ENCODE measurements at regions not wholly inside any gene's neighbourhood (a gene's known extent, or its start where the extent isn't known, plus 50 kb on each side); places are given as distances from the start of the nearest gene placed in this dataset.

DNA sequence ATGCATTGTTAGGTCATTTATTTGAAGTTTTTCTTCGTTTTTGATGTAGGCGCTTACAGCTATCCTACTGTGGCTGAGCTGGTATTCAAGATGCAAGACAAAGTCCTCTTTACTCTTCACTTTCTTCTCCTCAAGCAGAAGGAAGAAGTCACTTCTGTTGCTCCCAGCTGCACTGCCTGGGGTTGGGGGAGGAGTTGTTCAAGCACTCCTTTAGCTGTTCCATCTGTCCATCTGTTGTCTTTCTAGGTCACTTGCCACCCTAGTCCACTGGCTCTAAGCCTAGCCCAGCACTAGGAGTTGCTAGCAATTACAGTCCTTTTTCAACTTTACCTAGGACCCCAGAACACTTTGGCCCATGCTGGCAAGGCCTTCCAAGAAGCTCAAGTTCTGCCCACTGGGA lies 200.6 kb upstream of the RBMS1 start:
- TF ChIP-seq, protein P1, sequence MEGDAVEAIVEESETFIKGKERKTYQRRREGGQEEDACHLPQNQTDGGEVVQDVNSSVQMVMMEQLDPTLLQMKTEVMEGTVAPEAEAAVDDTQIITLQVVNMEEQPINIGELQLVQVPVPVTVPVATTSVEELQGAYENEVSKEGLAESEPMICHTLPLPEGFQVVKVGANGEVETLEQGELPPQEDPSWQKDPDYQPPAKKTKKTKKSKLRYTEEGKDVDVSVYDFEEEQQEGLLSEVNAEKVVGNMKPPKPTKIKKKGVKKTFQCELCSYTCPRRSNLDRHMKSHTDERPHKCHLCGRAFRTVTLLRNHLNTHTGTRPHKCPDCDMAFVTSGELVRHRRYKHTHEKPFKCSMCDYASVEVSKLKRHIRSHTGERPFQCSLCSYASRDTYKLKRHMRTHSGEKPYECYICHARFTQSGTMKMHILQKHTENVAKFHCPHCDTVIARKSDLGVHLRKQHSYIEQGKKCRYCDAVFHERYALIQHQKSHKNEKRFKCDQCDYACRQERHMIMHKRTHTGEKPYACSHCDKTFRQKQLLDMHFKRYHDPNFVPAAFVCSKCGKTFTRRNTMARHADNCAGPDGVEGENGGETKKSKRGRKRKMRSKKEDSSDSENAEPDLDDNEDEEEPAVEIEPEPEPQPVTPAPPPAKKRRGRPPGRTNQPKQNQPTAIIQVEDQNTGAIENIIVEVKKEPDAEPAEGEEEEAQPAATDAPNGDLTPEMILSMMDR (conservative IDR thresholded peaks at IDR 0.05; ENCODE audit: low read depth, low read length), result no peak
- no peak overlapping the region for H3K4me3 ChIP-seq (ENCODE audit: low read depth, low read length)
- DNase-seq (ENCODE audit: low read depth), result no peak

DNA sequence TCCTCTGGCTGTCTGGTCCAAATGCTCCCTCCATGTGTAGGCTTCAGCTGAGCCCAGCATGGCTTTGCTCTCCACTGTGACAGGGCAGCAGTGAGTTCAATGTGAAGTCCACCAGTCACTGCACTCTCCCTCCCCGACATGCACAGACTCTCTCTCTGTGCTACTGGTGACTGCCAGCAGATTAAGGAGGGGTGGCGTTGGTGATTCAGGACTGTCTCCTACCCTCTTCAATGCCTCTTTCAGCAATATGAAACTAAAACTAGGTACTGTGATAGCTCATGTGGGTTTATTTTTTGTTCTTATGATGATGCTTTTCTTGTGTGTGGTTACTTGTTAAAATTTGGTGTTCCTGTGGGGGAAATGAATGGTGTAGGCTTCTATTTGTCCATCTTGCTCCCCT lies 201.0 kb upstream of the RBMS1 start:
- DNase-seq (ENCODE audit: low read depth), result no peak
- no peak overlapping the region for H3K4me3 ChIP-seq (ENCODE audit: low read depth, low read length)

DNA sequence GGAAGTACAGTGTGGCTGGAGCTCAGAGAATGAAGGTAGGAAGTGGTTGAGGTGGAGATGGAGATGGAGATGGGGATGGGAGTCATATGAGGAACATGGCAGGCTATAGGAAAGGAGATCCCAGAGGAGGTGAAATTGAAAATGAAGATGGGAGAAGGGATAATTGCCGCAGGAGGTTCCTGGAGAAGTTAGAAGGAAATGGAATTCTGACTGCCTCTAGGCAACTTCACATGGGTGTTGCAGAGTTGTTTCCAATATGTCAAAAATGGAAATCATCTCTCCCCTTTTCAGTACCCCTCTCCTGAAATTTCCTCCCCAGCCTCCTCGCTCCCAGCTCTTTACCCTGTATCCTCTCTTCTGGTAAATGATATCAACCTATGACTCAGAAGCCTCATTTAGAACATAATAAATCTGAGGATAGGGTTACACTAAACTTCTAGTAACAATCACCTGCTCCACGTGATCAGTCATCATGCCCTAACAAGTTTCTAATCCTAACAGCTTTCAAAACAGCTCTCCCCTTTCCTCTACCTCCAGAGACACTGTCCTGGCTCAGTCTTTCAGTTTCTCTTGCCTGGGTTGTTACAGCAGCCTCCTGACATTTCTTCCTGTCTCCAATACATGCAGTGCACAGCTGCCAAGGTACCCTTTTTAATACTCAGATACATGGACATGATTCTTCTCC lies 201.9 kb upstream of the RBMS1 start:
- no peak overlapping the region for H3K4me3 ChIP-seq (ENCODE audit: low read depth, low read length)
- TF ChIP-seq, protein P1 (conservative IDR thresholded peaks at IDR 0.05; ENCODE audit: low read depth, low read length), result no peak
- peak; percentile 48 for DNase-seq (ENCODE audit: low read depth)

More for the DNA sequence above, 201.0 kb upstream of the RBMS1 start:
- TF ChIP-seq, protein P1 (conservative IDR thresholded peaks at IDR 0.05; ENCODE audit: low read depth, low read length), result no peak

DNA sequence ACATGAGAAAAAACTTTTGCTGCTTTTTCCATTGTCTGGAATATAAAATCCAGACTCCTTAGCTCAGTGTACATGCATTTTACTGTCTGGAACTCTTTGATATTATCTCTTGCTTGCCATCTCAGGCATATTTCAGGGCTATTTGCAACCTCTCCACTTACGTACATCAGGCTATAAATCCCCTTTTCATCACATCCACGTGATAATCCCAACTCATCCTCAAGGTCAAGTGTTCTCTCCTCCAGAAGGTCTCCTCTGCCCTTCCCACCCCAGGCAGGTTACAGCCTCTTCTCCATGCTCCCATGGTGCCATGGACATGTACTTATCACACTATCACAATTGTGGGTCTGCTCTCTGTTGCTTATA lies 202.5 kb upstream of the RBMS1 start:
- TF ChIP-seq, protein P1 (conservative IDR thresholded peaks at IDR 0.05; ENCODE audit: low read depth, low read length), result no peak
- DNase-seq (ENCODE audit: low read depth), result no peak
- H3K4me3 ChIP-seq (ENCODE audit: low read depth, low read length), result no peak overlapping the region

DNA sequence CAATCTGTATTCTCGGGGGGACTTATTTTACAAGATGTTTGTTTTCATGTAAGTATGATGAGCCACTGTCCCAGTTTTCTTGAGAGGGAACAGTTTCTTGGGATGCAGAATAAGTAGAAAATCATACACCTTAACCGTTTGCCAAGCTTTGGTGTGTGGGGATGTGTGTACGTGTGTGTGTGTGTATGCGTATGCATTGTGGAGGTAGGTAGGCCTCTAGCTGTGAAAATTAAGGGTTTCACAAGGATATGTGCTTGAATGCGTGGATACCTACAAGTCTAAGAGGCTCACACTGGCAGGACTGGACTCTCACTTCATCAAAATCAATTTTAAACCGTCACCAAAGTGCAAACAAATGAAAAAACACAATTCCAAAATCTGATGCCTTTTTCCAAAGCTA lies 204.2 kb upstream of the RBMS1 start:
- TF ChIP-seq, protein P1 (conservative IDR thresholded peaks at IDR 0.05; ENCODE audit: low read depth, low read length), result no peak

DNA sequence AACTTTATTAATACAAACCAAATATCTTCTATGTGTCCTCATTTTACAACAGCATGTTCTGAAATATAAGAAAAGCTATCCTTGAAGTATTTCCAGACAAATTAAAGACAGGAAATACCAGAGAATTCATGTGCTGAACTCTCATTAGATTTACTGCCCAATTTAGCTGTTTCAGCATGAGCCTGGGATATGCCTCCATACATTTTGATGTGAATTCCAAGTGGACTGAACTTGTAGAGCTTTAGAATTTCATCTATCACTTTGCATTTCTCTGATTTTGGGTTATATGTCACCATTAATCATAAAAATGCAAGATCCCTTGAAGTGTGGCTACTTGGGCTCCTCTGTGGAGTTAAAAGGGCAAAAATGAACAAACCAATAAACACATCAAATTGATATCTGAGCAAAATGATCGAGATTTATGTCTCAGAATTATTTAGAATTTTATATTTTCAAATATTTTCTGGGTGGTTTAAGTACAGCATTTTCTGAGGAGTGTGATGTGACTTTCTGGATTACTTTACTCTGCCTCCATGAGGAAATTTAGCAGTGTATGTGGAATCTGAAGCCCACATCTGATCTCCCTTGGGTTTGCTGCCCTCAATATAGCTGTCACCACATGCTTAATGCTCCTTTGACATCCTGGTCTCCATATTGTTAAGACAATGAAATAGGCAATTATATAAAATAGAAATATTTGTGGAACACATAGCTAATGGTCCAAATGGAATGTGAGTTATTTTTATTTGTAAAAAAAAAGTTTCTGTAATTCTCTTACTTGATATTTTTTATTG lies 206.6 kb upstream of the RBMS1 start:
- no peak overlapping the region for H3K4me3 ChIP-seq (ENCODE audit: low read depth, low read length)
- TF ChIP-seq, protein P1 (conservative IDR thresholded peaks at IDR 0.05; ENCODE audit: low read depth, low read length), result no peak
- peak; percentile 19 for DNase-seq (ENCODE audit: low read depth)

More for the DNA sequence above, 204.2 kb upstream of the RBMS1 start:
- no peak for DNase-seq (ENCODE audit: low read depth)
- no peak overlapping the region for H3K4me3 ChIP-seq (ENCODE audit: low read depth, low read length)

All from choroid plexus epithelial cell (primary cell).